GM12878 (cell line): ENCODE measurements at regions not wholly inside any gene's neighbourhood (a gene's known extent, or its start where the extent isn't known, plus 50 kb on each side); places are given as distances from the start of the nearest gene placed in this dataset.

Experiments used
- CREM ChIP-seq: IDR thresholded peaks from 2 replicates; pipeline ENCODE4 v1.6.1; 2014; ENCODE audit warnings: antibody characterized with exemption, low read depth
- PKNOX1 ChIP-seq: fragments of 450-650 bp; IDR thresholded peaks from 2 replicates; pipeline ENCODE4 v1.6.1; 2016; ENCODE audit warnings: mild to moderate bottlenecking
- POLR2A ChIP-seq: IDR thresholded peaks from 2 replicates; pipeline ENCODE4 v1.6.1; 2011; ENCODE audit warnings: low read depth, mild to moderate bottlenecking, low read length
- RCOR1 ChIP-seq: conservative IDR thresholded peaks from 2 replicates; pipeline ENCODE4 v1.6.1; 2012; ENCODE audit warnings: low read depth, low read length, improper control_type of control experiment
- RFX5 ChIP-seq: IDR thresholded peaks from 2 replicates; pipeline ENCODE4 v1.6.1; 2011; ENCODE audit warnings: low read depth, low read length, improper control_type of control experiment
- TBL1XR1 ChIP-seq: IDR thresholded peaks from 2 replicates; pipeline ENCODE4 v1.6.1; 2012; ENCODE audit warnings: low read depth, low read length, improper control_type of control experiment
- ZNF207 ChIP-seq: fragments of 450-650 bp; IDR thresholded peaks from 2 replicates; pipeline ENCODE4 v1.6.1; 2014; ENCODE audit warnings: antibody characterized with exemption, mild to moderate bottlenecking, borderline replicate concordance

DNA sequence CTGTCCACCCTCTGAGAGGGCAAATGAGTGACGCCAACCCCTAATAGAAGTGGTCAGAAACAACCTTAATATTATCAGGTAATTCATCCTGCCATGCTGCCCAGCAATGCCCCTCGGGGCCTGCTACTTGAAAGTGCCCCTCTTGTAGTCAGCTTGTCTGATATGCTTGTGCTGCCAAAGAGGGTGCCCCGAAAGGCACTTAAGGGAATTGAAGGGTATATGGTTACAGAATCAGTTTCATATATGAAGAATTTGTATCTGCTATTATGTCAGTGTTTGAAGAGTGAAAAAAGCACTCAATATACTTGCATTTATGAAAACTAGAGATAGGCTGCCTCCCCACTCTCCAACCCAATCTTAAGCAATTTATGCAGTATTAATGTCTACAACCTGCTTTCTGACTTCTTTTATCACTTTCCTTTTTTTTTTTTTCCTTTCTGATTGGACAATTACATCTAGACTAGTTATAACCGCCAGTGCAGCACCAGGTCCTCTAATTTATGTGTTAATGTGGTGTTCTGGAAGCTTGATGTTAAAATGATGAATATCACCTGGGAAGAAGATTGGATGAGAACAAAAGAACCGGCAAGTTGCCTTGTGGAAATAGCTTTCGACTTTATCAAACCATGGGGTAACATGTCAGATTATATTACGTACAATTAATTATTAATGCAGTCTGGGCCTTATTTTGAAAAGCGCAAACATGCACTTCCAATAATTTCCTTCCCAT, 646.9 kb upstream of the ACVR2A start:
- TF ChIP-seq RCOR1 (no peak), RFX5 (no peak), POLR2A (no peak), ZNF207 (no peak), PKNOX1 (no peak), TBL1XR1 (no peak), CREM (no peak)
